Thymus (tissue), 11 donors: ENCODE measurements at regions not wholly inside any gene's neighbourhood (a gene's known extent, or its start where the extent isn't known, plus 50 kb on each side); places are given as distances from the start of the nearest gene placed in this dataset.

Experiments
- DNase-seq, 9 donors: peaks; one replicate each; pipeline ENCODE4 v3.0.0-alpha.2; 2013; ENCODE audit warnings: low spot score in 9 of 9, low read depth in 6 of 9, missing footprints in 1 of 9
- H3K27ac ChIP-seq, 2 donors: one replicate each; pipeline ENCODE4 v1.5.1; 2013; ENCODE audit warnings: control low read depth in 1 of 2, low read depth in 1 of 2, low read length in 1 of 2, mild to moderate bottlenecking in 1 of 2, moderate library complexity in 1 of 2
- H3K27me3 ChIP-seq, 2 donors: one replicate each; pipeline ENCODE4 v1.5.1; 2013; ENCODE audit warnings: low read length in 1 of 2; ENCODE audit not compliant: control insufficient read depth in 2 of 2, insufficient read depth in 1 of 2
- H3K36me3 ChIP-seq, 2 donors: one replicate each; pipeline ENCODE4 v1.5.1; 2013; ENCODE audit warnings: low read length in 1 of 2, mild to moderate bottlenecking in 1 of 2, moderate library complexity in 1 of 2; ENCODE audit not compliant: control insufficient read depth in 2 of 2, insufficient read depth in 2 of 2
- H3K4me1 ChIP-seq, 2 donors: one replicate each; pipeline ENCODE4 v1.5.1; 2013; ENCODE audit warnings: low read length in 2 of 2; ENCODE audit not compliant: control insufficient read depth in 2 of 2, insufficient read depth in 2 of 2
- H3K4me3 ChIP-seq, 2 donors: one replicate each; pipeline ENCODE4 v1.5.1; 2013; ENCODE audit warnings: low read length in 2 of 2, control low read depth in 1 of 2, mild to moderate bottlenecking in 1 of 2
- H3K9me3 ChIP-seq, 2 donors: one replicate each; pipeline ENCODE4 v1.5.1; 2013; ENCODE audit warnings: low read length in 1 of 2, mild to moderate bottlenecking in 1 of 2; ENCODE audit not compliant: control insufficient read depth in 2 of 2, insufficient read depth in 1 of 2
- WGBS: extraction: QIAGEN DNeasy Blood & Tissue Kit; methylation state at CpG from one replicate; pipeline ENCODE4 v1.1.7; 2013; 5-methylcytosine and 5-hydroxymethylcytosine counted together
- donor health status: healthy.

DNA sequence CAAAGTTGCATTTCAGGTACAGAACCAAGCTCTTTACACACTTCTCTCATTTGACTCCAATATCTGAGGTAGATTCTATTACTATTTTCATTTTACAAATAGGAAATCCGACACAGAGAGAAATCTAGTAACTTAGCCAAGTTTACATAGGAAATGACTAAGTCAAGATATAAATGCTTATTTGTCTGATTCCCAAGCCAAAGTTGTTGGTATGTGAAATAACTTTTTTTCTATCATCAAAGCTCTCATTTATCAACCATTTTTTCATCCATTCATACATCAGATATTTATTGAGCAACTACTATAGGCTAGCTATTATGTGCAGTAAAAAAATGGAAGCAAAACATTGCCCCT lies 89.2 kb upstream of the MITF start:
- no peaks in the 10 kb centered on the region for H3K4me1 ChIP-seq
- H3K27me3 ChIP-seq: no peaks in the 10 kb centered on the region
- no peak overlapping the region for H3K27ac ChIP-seq
- no peaks in the 10 kb centered on the region for H3K9me3 ChIP-seq
- H3K36me3 ChIP-seq: no peaks in the 10 kb centered on the region
- H3K4me3 ChIP-seq: no peak overlapping the region
- WGBS: 91% methylated on average over 1 of the region's 1 CpG
- no peak for DNase-seq

DNA sequence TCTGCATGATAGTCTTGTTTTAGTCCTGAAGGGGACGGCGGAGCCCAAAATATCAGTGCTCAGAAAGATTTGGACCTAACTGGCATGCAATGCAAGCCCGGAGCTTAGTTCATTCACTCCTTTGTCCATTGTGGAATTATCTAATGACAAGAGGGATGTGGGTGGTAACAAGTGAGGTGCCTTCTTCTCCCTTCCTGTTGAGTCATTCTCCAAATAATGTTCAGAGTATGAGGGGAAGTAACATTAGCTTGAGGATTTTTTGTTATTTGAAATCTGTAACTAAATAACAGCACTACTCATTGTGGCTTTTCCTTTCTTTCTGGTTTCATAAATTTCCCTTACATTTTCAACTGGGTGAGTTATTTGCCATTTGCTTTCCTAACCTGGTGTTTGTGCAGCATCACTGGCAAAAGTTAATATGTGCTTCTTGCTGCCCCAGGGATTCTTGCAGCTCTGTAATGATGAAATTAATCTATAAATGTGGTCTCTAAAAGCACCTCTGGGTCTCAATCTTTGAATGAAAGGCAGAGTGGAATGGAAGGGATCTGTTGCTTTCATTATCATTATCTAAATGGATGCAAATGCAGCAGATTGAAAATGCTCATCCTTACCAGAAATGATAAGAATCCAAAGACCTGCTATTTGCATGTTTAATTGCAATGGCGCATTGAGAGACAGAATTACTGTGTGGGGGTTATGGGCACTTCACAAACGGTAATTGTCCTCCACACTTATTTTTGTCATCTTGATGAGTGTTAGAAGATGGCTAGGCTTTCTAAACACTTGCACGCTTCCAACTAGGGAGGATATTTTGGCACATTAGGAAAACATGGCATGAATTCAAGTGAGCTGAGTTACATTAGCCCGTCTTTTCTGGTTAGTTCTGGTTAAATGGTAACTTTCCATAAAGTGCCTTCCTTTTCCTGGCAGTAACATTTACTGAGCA lies 89.9 kb upstream of the MITF start:
- no peak for DNase-seq
- H3K4me1 ChIP-seq: no peaks in the 10 kb centered on the region

DNA sequence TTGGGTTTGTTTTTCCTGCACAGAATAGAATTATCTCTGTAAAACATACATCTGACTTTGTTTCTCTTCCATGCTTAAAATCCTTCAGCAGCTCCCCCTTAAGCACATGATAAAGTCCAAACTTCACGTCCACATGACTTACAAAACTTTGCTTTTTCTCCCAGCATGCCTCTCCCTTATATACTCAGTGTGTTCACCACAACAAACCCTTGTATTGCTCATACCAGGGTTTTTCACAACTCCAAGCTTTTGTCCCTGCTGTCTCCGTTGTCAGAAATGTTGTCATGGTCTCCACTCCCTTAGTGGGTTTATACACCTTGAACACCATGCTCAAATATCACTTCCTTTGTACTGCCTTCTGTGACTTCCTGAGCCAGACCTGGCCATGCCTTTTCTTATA lies 91.1 kb upstream of the MITF start:
- H3K4me1 ChIP-seq: no peaks in the 10 kb centered on the region
- no peak for DNase-seq
- no peaks in the 10 kb centered on the region for H3K9me3 ChIP-seq
- H3K27ac ChIP-seq: no peak overlapping the region
- no peaks in the 10 kb centered on the region for H3K36me3 ChIP-seq
- no peak overlapping the region for H3K4me3 ChIP-seq
- WGBS: 65% methylated on average over 2 of the region's 2 CpGs
- no peaks in the 10 kb centered on the region for H3K27me3 ChIP-seq

More for the DNA sequence above, 89.9 kb upstream of the MITF start:
- Histone ChIP-seq H3K27me3 (no peaks in the 10 kb centered on the region), H3K27ac (no peak overlapping the region), H3K4me3 (no peak overlapping the region), H3K36me3 (no peaks in the 10 kb centered on the region), H3K9me3 (no peaks in the 10 kb centered on the region)
- WGBS: 86% methylated on average over 7 of the region's 7 CpGs

GRCh38 chr3:69647511-69648110 lies 91.7 kb upstream of the MITF start:
- Histone ChIP-seq H3K27ac (no peak overlapping the region), H3K36me3 (no peaks in the 10 kb centered on the region), H3K4me3 (no peak overlapping the region), H3K9me3 (no peaks in the 10 kb centered on the region), H3K4me1 (no peaks in the 10 kb centered on the region), H3K27me3 (no peaks in the 10 kb centered on the region)
- 49% methylated on average over 3 of the region's 3 CpGs for WGBS
- DNase-seq: no peak

DNA sequence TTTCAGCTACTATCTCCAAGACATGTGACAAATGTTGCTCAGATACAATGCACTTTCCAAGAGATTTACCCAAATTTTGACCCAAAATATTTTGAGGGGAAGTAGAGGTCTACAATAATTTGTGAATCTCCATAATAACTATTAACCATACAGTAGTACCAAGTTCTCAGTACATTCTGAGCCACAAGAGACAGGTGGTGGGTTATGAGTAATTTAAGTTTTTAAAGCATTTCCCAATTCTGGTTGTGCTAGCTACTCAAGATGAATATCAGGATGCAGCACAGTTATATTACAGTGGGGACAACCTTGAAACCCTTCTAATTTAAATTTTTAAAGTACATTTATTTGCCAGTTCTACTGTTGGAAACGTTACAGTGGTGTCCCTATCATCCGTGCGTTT lies 92.2 kb upstream of the MITF start:
- no peaks in the 10 kb centered on the region for H3K9me3 ChIP-seq
- H3K27ac ChIP-seq: no peak overlapping the region
- no peak for DNase-seq
- 97% methylated on average over 3 of the region's 3 CpGs for WGBS
- no peak overlapping the region for H3K4me3 ChIP-seq
- no peaks in the 10 kb centered on the region for H3K27me3 ChIP-seq
- H3K4me1 ChIP-seq: no peaks in the 10 kb centered on the region
- no peaks in the 10 kb centered on the region for H3K36me3 ChIP-seq

DNA sequence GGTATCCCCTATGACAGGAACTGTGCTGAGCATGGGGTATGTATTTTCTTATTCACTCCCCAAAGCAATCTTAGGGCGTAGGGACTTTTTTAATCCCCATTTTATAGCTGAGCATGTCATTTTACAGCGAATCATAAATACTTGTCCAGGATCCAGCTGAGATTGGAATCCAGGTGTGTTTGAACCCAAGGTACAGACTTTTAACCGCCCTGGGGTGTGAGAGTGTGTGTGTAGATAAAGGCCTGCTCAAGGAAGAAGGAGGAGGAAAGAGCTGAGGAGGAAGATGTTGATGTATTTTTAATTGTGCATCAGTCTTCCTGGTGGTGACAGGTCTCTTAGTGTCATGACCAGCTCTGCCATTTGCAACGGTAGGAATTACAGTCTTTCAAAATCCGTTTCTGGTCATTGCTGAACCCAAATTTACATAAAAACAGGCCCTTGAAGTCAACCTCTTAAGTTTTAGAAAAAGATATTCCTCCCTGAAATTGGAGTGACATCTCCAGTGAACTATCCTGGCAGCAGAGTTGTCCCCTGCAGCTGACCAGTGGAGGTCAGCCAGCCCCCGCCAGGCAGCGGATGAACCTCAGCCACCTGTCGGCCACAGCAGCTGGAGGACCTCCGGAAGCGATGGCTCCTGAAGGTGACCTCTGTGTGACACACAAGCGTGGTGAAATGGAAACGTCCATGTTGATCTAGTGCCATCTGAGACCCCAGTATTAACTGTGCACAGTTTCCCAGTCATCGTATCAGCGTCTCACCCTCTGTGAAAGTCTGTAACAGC lies 92.8 kb upstream of the MITF start:
- no peaks in the 10 kb centered on the region for H3K4me1 ChIP-seq
- DNase-seq: no peak
- H3K27me3 ChIP-seq: no peaks in the 10 kb centered on the region
- H3K27ac ChIP-seq: no peak overlapping the region
- no peak overlapping the region for H3K4me3 ChIP-seq
- no peaks in the 10 kb centered on the region for H3K36me3 ChIP-seq
- WGBS: 97% methylated on average over 14 of the region's 14 CpGs
- no peaks in the 10 kb centered on the region for H3K9me3 ChIP-seq

- Histone ChIP-seq H3K27ac (no peak overlapping the region), H3K4me3 (no peak overlapping the region), H3K36me3 (no peaks in the 10 kb centered on the region), H3K27me3 (no peaks in the 10 kb centered on the region), H3K4me1 (no peaks in the 10 kb centered on the region), H3K9me3 (no peaks in the 10 kb centered on the region)
- no peak for DNase-seq
- 93% methylated on average over 5 of the region's 5 CpGs for WGBS
Measured at GRCh38 chr3:69642606-69643005, 96.7 kb upstream of the MITF start.

DNA sequence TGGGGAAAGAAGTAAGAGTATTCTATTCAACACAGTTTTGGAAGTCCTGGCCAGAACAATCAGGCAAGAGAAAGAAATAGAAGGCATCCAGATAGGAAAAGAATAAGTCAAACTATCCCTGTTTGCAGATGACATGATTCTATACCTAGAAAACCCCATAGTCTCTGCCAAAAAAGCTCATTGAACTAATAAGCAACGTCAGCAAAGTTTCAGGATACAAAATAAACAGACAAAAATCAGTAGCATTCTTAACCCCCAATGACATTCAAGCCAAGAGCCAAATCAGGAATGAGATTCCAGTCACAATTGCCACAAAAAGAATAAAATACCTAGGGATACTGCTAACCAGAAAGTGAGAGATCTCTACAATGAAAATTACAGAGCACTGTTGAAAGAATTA lies 99.4 kb upstream of the MITF start:
- Histone ChIP-seq H3K4me3 (no peak overlapping the region), H3K4me1 (no peaks in the 10 kb centered on the region), H3K27me3 (no peaks in the 10 kb centered on the region), H3K9me3 (no peaks in the 10 kb centered on the region), H3K36me3 (no peaks in the 10 kb centered on the region), H3K27ac (no peak overlapping the region)
- no peak for DNase-seq
- 81% methylated on average over 1 of the region's 1 CpG for WGBS

GRCh38 chr3:69628951-69629350 lies 110.3 kb upstream of the MITF start:
- Histone ChIP-seq H3K27ac (no peak overlapping the region), H3K27me3 (no peaks in the 10 kb centered on the region), H3K4me3 (no peak overlapping the region), H3K36me3 (no peaks in the 10 kb centered on the region), H3K4me1 (no peaks in the 10 kb centered on the region), H3K9me3 (no peaks in the 10 kb centered on the region)
- DNase-seq: peak in 2 of 9 donors; percentile 1 to 20
- WGBS: 40% methylated on average over 1 of the region's 1 CpG
